SK-N-SH treated with all-trans-retinoic acid at 6 μM for 48 hours (cell line): ENCODE measurements at regions not wholly inside any gene's neighbourhood (a gene's known extent, or its start where the extent isn't known, plus 50 kb on each side); places are given as distances from the start of the nearest gene placed in this dataset.

Experiments
- ATAC-seq: fragments of 200-7000 bp; cut with Tn5 transposase; 3 replicates; pipeline ENCODE4 v1.9.1; 2020; ENCODE audit warnings: mild to moderate bottlenecking, moderate library complexity
- ARNTL ChIP-seq: fragments of 450-650 bp; formaldehyde crosslinking; IDR thresholded peaks from 2 replicates; pipeline ENCODE4 v1.5.0; 2020; ENCODE audit warnings: low read depth, mild to moderate bottlenecking, moderate library complexity, borderline replicate concordance
- CSDC2 ChIP-seq: fragments of 250-450 bp; sonication (Bioruptor Pico); IDR thresholded peaks from 2 replicates; pipeline ENCODE4 v1.5.0; 2020; ENCODE audit warnings: mild to moderate bottlenecking, moderate library complexity
- CSRNP3 ChIP-seq: fragments of 250-450 bp; sonication (Bioruptor Pico); IDR thresholded peaks from 2 replicates; pipeline ENCODE4 v1.5.1; 2021; ENCODE audit warnings: mild to moderate bottlenecking, moderate library complexity
- ESRRG ChIP-seq: fragments of 250-450 bp; sonication (Bioruptor Pico); IDR thresholded peaks from 2 replicates; pipeline ENCODE4 v1.6.1; 2021; ENCODE audit warnings: mild to moderate bottlenecking
- ISL1 ChIP-seq: fragments of 250-450 bp; sonication (Bioruptor Pico); IDR thresholded peaks from 2 replicates; pipeline ENCODE4 v2.1.2; 2022; ENCODE audit warnings: mild to moderate bottlenecking, moderate library complexity
- OSR1 ChIP-seq: fragments of 250-450 bp; sonication (Bioruptor Pico); IDR thresholded peaks from 2 replicates; pipeline ENCODE4 v1.8.0; 2022; ENCODE audit warnings: moderate library complexity, mild to moderate bottlenecking, inconsistent platforms
- POU6F1 ChIP-seq: fragments of 250-450 bp; sonication (Bioruptor Pico); IDR thresholded peaks from 2 replicates; pipeline ENCODE4 v1.8.0; 2021; ENCODE audit warnings: low read depth, mild to moderate bottlenecking, moderate library complexity, borderline replicate concordance
- PPARA ChIP-seq: fragments of 250-450 bp; sonication (Bioruptor Pico); IDR thresholded peaks from 2 replicates; pipeline ENCODE4 v1.5.0; 2020; ENCODE audit warnings: mild to moderate bottlenecking, borderline replicate concordance
- RARB ChIP-seq: fragments of 250-450 bp; sonication (Bioruptor Pico); IDR thresholded peaks from 2 replicates; pipeline ENCODE4 v1.8.0; 2021; ENCODE audit warnings: mild to moderate bottlenecking, moderate library complexity
- SNAI2 ChIP-seq: fragments of 250-450 bp; sonication (Bioruptor Pico); IDR thresholded peaks from 2 replicates; pipeline ENCODE4 v1.5.0; 2020; ENCODE audit warnings: mild to moderate bottlenecking, moderate library complexity
- TCF4 ChIP-seq: fragments of 250-450 bp; sonication (Bioruptor Pico); IDR thresholded peaks from 2 replicates; pipeline ENCODE4 v1.8.0; 2021; ENCODE audit warnings: mild to moderate bottlenecking, moderate library complexity, borderline replicate concordance
- TOX ChIP-seq: fragments of 250-450 bp; sonication (Bioruptor Pico); IDR thresholded peaks from 2 replicates; pipeline ENCODE4 v1.8.0; 2021; ENCODE audit warnings: mild to moderate bottlenecking, moderate library complexity, borderline replicate concordance
- TSHZ2 ChIP-seq: fragments of 250-450 bp; sonication (Bioruptor Pico); IDR thresholded peaks from 2 replicates; pipeline ENCODE4 v1.5.0; 2020; ENCODE audit warnings: mild to moderate bottlenecking, moderate library complexity
- ZC3H10 ChIP-seq: fragments of 250-450 bp; sonication (Bioruptor Pico); IDR thresholded peaks from 2 replicates; pipeline ENCODE4 v1.5.1; 2021; ENCODE audit warnings: mild to moderate bottlenecking, moderate library complexity
- ZFP30 ChIP-seq: fragments of 450-650 bp; formaldehyde crosslinking; IDR thresholded peaks from 2 replicates; pipeline ENCODE4 v1.5.0; 2022; ENCODE audit warnings: mild to moderate bottlenecking, moderate library complexity
- ZNF565 ChIP-seq: fragments of 450-650 bp; formaldehyde crosslinking; conservative IDR thresholded peaks from 2 replicates; pipeline ENCODE4 v1.5.0; 2020; ENCODE audit warnings: low read depth, mild to moderate bottlenecking, moderate library complexity
- ZNF70 ChIP-seq: fragments of 450-650 bp; formaldehyde crosslinking; IDR thresholded peaks from 2 replicates; pipeline ENCODE4 v1.5.0; 2020; ENCODE audit warnings: mild to moderate bottlenecking, moderate library complexity
- ZNF8 ChIP-seq: fragments of 450-650 bp; formaldehyde crosslinking; IDR thresholded peaks from 2 replicates; pipeline ENCODE4 v1.5.0; 2020; ENCODE audit warnings: mild to moderate bottlenecking, moderate library complexity

- no peak for TF ChIP-seq RARB (CRISPR knock-in tag)
- no peak for TF ChIP-seq TOX (CRISPR knock-in tag)
- no peak for TF ChIP-seq ESRRG (CRISPR knock-in tag)
- TF ChIP-seq ZNF70 (CRISPR knock-in tag) = no peak
Measured at GRCh38 chr10:110429301-110429700, 68.4 kb upstream of the DUSP5 start (continued).

GRCh38 chr10:110430340-110431273 lies 67.1 kb upstream of the DUSP5 start:
- ATAC-seq = no peak
- TF ChIP-seq CSDC2 (no peak), PPARA (CRISPR knock-in tag) (no peak), ZFP30 (CRISPR knock-in tag) (no peak), ZNF8 (CRISPR knock-in tag) (no peak), TCF4 (CRISPR knock-in tag) (no peak), POU6F1 (no peak), CSRNP3 (no peak), ZNF565 (no peak), ARNTL (CRISPR knock-in tag) (no peak), TOX (CRISPR knock-in tag) (no peak), SNAI2 (CRISPR knock-in tag) (no peak), RARB (CRISPR knock-in tag) (no peak)

GRCh38 chr10:110431659-110432058 lies 66.0 kb upstream of the DUSP5 start:
- ATAC-seq = no peak
- TF ChIP-seq RARB (CRISPR knock-in tag) (no peak), ARNTL (CRISPR knock-in tag) (no peak), CSRNP3 (no peak), ISL1 (CRISPR knock-in tag) (no peak)

GRCh38 chr10:110432084-110432483 lies 65.6 kb upstream of the DUSP5 start:
- ATAC-seq = no peak
- TF ChIP-seq TCF4 (CRISPR knock-in tag) = no peak
- no peak for TF ChIP-seq ARNTL (CRISPR knock-in tag)
- no peak for TF ChIP-seq OSR1 (CRISPR knock-in tag)
- TF ChIP-seq ZC3H10 (CRISPR knock-in tag) = no peak
- no peak for TF ChIP-seq RARB (CRISPR knock-in tag)
- TF ChIP-seq POU6F1 = no peak

GRCh38 chr10:110432814-110433565 lies 64.7 kb upstream of the DUSP5 start:
- no peak for ATAC-seq
- TF ChIP-seq POU6F1 (no peak), TSHZ2 (CRISPR knock-in tag) (no peak), CSRNP3 (no peak), ZNF565 (no peak), ARNTL (CRISPR knock-in tag) (no peak), ZNF70 (CRISPR knock-in tag) (no peak), ESRRG (CRISPR knock-in tag) (no peak)
